ENCODE measurements at regions not wholly inside any gene's neighbourhood (a gene's known extent, or its start where the extent isn't known, plus 50 kb on each side); places are given as distances from the start of the nearest gene placed in this dataset.

DNA sequence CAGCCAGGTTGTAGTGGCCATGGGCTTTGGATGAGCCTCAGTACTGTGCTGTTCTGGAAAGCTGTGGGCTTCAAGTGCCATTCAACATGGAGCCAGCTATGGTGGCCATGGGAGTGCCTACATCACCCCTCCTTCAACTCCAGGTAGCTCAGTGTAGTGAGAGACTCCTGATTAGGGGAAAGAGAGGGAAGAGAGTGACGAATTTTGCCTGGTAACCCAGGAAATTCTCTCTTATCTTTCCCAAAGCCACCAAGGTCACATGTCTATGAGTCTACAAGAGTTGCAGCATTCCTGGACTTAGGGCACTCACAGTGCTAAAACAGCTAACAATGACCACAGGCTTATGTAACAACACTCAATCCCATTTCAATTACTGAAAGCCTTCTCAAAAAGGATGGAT is 81.7 kb upstream of the SPTLC1 start:
- no peak overlapping the region for H3K4me3 ChIP-seq
- H3K4me1 ChIP-seq: no peaks in the 10 kb centered on the region
- intact Hi-C loops (cut with DNase I; ENCODE audit: low total_unique reads): no loop called here
- no peaks in the 10 kb centered on the region for H3K27me3 ChIP-seq
- DNase-seq: no peak
- no peak overlapping the region for H3K27ac ChIP-seq
- no peaks in the 10 kb centered on the region for H3K9me3 ChIP-seq
- TF ChIP-seq POLR2A (IDR thresholded peaks at IDR 0.05): no peak
- TF ChIP-seq, protein P1, sequence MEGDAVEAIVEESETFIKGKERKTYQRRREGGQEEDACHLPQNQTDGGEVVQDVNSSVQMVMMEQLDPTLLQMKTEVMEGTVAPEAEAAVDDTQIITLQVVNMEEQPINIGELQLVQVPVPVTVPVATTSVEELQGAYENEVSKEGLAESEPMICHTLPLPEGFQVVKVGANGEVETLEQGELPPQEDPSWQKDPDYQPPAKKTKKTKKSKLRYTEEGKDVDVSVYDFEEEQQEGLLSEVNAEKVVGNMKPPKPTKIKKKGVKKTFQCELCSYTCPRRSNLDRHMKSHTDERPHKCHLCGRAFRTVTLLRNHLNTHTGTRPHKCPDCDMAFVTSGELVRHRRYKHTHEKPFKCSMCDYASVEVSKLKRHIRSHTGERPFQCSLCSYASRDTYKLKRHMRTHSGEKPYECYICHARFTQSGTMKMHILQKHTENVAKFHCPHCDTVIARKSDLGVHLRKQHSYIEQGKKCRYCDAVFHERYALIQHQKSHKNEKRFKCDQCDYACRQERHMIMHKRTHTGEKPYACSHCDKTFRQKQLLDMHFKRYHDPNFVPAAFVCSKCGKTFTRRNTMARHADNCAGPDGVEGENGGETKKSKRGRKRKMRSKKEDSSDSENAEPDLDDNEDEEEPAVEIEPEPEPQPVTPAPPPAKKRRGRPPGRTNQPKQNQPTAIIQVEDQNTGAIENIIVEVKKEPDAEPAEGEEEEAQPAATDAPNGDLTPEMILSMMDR (IDR thresholded peaks at IDR 0.05): no peak
- H3K36me3 ChIP-seq: no peaks in the 10 kb centered on the region

DNA sequence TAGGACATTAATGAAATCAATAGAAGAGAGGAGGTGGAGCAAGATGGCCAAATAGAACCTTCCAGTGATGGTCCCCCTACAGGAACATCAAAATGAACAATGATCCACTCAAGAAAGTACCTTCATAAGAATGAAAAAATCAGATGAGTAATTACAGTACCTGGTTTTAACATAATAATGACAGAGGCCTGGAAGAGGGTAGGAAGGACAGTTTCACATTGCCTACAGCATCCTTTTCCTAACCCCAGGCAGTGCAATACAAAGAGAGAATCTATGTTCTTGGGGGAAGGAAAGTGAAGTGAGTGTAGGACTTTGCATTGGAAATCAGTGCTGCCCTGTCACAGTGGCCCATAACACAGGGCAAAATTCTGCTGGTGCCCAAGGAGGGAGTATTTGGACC is 81.2 kb upstream of the SPTLC1 start:
- H3K9me3 ChIP-seq: no peaks in the 10 kb centered on the region
- DNase-seq: no peak
- H3K4me3 ChIP-seq: no peak overlapping the region
- no peaks in the 10 kb centered on the region for H3K36me3 ChIP-seq
- no peaks in the 10 kb centered on the region for H3K27me3 ChIP-seq
- intact Hi-C loops (cut with DNase I; ENCODE audit: low total_unique reads): no loop called here
- no peak for TF ChIP-seq POLR2A (IDR thresholded peaks at IDR 0.05)
- TF ChIP-seq, protein P1 (IDR thresholded peaks at IDR 0.05): no peak
- no peaks in the 10 kb centered on the region for H3K4me1 ChIP-seq
- no peak overlapping the region for H3K27ac ChIP-seq

DNA sequence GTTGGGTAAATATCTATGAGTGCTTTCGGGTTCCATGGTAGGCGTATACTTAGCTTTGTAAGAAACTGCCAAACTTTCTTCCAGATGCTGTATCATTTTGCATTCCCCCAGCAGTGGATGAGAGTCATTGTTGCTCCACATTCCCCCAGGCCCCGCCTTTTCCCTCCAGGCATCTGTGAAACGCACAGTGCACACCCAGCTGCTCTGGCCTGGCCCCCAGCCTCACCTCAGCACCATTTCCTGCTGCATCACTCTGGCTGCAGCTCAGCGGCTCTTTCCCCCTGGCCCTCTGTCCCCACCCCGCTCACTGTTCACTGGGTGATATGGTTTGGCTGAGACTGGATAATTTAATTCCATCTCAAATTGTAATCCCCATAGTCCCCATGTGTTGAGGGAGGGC is 76.6 kb upstream of the SPTLC1 start:
- no peak overlapping the region for H3K27ac ChIP-seq
- intact Hi-C loops (cut with DNase I; ENCODE audit: low total_unique reads): no loop called here
- H3K4me3 ChIP-seq: no peak overlapping the region
- no peaks in the 10 kb centered on the region for H3K36me3 ChIP-seq
- H3K4me1 ChIP-seq: no peaks in the 10 kb centered on the region
- H3K9me3 ChIP-seq: no peaks in the 10 kb centered on the region
- H3K27me3 ChIP-seq: no peaks in the 10 kb centered on the region
- DNase-seq: no peak
- TF ChIP-seq, protein P1 (IDR thresholded peaks at IDR 0.05): no peak
- no peak for TF ChIP-seq POLR2A (IDR thresholded peaks at IDR 0.05)

DNA sequence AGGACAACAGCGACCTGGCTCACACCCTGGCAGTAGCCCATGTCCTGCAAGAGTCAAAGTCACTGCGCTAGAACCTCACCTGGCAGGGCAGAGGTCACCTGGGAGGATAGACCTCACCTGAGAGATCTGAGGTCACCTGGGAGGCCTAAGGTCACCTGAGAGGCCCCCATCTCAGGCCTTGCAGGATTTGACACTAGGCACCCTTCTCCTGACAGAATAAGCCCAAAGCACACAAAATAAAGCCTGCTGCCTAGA is 75.2 kb upstream of the SPTLC1 start:
- TF ChIP-seq POLR2A (IDR thresholded peaks at IDR 0.05): no peak
- TF ChIP-seq, protein P1 (IDR thresholded peaks at IDR 0.05): no peak
- H3K36me3 ChIP-seq: no peaks in the 10 kb centered on the region
- no peak for DNase-seq
- H3K4me1 ChIP-seq: no peaks in the 10 kb centered on the region
- no peaks in the 10 kb centered on the region for H3K27me3 ChIP-seq
- H3K9me3 ChIP-seq: no peaks in the 10 kb centered on the region
- intact Hi-C loops (cut with DNase I; ENCODE audit: low total_unique reads): no loop called here
- no peak overlapping the region for H3K27ac ChIP-seq
- no peak overlapping the region for H3K4me3 ChIP-seq

DNA sequence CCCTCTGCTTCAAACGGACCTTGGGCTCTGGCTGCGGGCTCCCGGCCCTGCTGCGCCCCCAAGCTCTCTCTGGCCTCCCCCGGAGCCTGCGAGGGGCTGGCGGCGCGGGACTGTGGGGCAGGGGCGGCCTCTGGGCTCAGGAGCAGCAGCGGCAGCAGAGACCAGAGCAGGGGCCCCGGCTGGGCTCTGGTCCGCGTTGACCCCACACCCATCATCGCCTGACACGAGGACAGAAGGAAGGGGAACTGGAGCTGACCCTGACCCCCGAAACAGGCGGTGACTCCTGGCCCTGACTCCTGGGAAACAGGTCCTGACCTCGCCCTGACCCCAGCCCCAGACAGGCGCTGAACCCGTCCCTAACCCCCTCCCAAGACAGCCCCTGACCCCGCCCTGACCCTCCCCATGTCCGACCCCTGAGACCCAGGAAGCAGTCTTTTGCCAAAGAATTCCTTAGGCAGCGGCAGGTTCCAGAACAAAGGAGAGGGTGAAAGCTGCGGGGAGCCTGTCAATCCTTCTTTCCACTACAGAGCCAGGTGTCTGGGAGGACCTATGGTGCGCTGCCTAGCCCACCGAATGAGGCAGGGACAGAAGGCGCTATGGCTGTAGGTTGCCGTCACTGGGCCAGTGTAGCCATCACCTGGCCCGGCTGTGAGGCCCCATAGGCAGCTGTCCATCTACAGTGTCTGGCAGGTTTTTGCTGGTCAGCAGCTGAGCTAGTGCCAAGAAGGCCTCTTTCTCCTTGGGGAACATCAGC is 74.7 kb upstream of the SPTLC1 start:
- Histone ChIP-seq H3K27me3 (no peaks in the 10 kb centered on the region), H3K36me3 (no peaks in the 10 kb centered on the region), H3K4me3 (no peak overlapping the region), H3K27ac (no peak overlapping the region), H3K4me1 (no peaks in the 10 kb centered on the region), H3K9me3 (no peaks in the 10 kb centered on the region)
- no peak for TF ChIP-seq POLR2A (IDR thresholded peaks at IDR 0.05)
- TF ChIP-seq, protein P1 (IDR thresholded peaks at IDR 0.05): no peak
- intact Hi-C loops (cut with DNase I; ENCODE audit: low total_unique reads): no loop called here
- no peak for DNase-seq

Data from uterus (tissue), 3 donors.